ENCODE measurements at regions not wholly inside any gene's neighbourhood (a gene's known extent, or its start where the extent isn't known, plus 50 kb on each side); places are given as distances from the start of the nearest gene placed in this dataset.

DNA sequence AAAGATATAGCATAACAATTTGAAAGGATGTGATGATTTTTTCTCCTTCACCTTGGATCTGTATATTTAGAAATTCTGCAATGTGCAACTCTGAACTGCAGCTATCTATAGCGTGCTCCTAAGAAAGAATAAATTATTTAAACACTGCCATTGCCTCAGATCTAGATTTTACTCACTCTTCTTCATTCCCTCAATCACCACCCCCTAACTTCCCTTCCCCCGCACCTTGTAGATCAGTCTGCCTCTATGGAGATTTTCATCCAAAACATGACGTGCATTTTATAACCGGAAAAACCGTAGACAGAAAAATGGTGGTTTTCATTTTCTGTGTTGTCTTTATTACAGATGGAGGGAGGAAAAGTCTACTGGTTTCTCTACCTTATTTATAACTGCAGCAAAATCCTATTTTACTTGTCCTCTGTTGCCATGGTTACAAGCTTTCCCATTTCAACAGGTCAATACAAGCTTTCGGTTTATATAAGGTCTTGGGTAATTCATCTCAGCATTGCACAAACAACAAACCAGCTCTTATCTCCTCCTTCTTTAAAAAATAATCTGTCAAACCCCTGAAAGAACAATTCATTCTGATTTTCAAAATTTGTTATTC lies 480.0 kb downstream of the TAF11L14 start:
- H3K4me3 ChIP-seq (replicated peaks; ENCODE audit: low read depth, low read length), result no peak overlapping the region
- TF ChIP-seq, protein P1, sequence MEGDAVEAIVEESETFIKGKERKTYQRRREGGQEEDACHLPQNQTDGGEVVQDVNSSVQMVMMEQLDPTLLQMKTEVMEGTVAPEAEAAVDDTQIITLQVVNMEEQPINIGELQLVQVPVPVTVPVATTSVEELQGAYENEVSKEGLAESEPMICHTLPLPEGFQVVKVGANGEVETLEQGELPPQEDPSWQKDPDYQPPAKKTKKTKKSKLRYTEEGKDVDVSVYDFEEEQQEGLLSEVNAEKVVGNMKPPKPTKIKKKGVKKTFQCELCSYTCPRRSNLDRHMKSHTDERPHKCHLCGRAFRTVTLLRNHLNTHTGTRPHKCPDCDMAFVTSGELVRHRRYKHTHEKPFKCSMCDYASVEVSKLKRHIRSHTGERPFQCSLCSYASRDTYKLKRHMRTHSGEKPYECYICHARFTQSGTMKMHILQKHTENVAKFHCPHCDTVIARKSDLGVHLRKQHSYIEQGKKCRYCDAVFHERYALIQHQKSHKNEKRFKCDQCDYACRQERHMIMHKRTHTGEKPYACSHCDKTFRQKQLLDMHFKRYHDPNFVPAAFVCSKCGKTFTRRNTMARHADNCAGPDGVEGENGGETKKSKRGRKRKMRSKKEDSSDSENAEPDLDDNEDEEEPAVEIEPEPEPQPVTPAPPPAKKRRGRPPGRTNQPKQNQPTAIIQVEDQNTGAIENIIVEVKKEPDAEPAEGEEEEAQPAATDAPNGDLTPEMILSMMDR (IDR thresholded peaks at IDR 0.05; ENCODE audit: low read depth, low read length, missing control alignments), result no peak
- DNase-seq (ENCODE audit: extremely low read depth, low read depth), result no peak

DNA sequence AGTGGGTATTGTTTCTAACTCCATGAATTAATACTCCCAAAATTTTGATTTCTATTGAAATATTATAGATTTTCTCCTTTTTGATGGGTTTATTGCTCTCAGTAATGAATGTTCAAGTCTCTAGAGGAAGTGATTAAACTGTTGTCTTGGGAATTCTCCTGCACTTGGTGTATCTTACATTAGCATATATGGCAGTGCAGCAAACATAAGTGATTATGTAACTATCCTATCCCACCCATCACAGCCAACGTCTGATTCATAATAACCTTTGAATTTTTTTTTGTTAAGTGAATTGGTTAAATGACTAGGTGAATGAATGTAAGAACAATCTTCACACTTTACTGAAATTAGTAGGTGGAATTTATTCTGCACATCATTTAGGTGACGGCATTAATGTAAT lies 483.7 kb downstream of the TAF11L14 start:
- no peak overlapping the region for H3K4me3 ChIP-seq (replicated peaks; ENCODE audit: low read depth, low read length)
- no peak for DNase-seq (ENCODE audit: extremely low read depth, low read depth)
- TF ChIP-seq, protein P1 (IDR thresholded peaks at IDR 0.05; ENCODE audit: low read depth, low read length, missing control alignments), result no peak

DNA sequence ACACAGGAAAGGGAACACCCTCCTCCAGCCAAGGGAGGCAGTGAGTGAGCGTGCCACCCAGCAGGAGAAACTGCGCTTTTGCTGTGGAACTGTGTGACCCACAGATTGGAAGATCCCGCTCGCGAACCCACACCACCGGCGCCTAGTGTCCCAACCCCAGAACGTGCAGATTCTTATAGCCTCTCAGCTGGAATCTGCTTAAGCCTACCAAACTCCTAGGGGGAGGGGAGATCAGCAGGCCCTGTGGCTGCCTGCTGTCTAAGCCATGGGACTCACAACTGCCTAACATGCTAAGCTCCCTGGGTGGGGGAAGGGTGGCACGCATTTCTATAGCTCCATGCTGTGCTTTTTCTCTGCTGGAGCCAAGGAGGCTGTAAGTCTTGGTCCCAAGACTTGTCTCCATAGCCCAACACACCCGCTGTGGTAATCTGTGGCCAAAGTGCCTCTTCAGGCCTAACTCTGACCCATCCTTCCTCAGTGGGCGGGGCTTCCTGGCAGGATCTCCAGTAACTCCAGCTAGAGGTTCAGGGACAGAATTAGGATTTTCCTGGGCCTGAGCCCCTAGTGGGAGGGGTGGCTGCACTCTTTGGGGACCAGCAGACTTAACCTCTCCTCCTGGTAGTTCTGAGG lies 485.0 kb downstream of the TAF11L14 start:
- DNase-seq (ENCODE audit: extremely low read depth, low read depth), result no peak
- no peak overlapping the region for H3K4me3 ChIP-seq (replicated peaks; ENCODE audit: low read depth, low read length)
- TF ChIP-seq, protein P1 (IDR thresholded peaks at IDR 0.05; ENCODE audit: low read depth, low read length, missing control alignments), result no peak

DNA sequence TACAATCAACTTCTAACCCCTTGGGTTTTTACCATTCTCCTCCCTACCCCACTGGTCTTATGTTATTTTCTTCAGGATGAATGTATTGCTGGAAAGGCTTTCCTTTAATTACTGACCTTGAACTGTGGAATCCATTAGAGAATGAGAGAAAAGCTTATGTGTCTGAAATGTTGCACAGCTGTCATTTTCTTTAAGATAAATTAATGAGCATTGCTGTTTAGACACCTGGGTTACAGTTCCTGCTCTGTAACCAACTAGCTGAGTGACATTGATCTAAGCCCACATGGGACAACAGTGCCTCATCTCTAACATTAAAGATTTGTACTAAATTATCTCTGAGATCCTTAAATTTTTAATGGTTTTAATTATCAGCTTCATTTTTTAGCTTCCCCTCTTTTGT lies 507.0 kb downstream of the TAF11L14 start:
- TF ChIP-seq, protein P1 (IDR thresholded peaks at IDR 0.05; ENCODE audit: low read depth, low read length, missing control alignments), result no peak
- H3K4me3 ChIP-seq (replicated peaks; ENCODE audit: low read depth, low read length), result no peak overlapping the region
- DNase-seq (ENCODE audit: extremely low read depth, low read depth), result no peak

DNA sequence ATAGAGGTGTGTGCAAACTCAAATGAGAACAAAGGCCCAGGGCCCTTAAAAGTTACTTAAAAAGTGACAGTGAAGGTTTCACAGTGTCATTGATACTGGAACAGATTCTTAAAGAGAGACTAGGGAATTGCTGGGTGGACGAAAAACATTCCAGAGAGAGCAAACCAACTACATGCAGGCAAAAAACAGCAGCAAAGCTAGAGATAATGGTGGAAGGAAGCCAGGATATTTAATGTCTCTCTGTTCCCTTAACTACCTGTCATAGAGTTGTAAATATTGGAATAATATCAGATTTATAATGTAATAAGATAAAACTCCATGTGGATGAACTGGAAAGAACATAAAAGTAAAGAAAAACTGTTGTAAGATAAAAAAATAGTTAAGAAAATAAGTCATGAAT lies 508.6 kb downstream of the TAF11L14 start:
- TF ChIP-seq, protein P1 (IDR thresholded peaks at IDR 0.05; ENCODE audit: low read depth, low read length, missing control alignments), result no peak
- DNase-seq (ENCODE audit: extremely low read depth, low read depth), result no peak
- H3K4me3 ChIP-seq (replicated peaks; ENCODE audit: low read depth, low read length), result no peak overlapping the region

DNA sequence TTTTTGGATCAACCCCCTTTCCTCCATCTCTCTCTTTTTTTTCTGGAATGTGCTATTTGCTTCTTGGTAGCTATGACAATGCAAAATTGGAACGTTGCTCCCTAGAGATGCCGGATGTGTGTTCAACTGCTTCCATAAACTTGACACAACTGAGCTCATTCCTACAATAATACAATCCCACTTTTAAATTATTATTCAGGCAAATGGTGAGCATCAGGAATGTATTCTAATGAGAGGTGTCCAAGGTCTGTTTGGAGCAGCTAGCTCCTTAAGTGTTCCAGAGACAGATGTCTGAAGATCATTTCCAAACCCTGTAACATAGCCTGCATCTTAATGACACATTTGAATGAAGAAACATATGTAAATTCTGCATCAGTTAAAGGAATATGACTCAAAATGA lies 518.4 kb downstream of the TAF11L14 start:
- no peak overlapping the region for H3K4me3 ChIP-seq (replicated peaks; ENCODE audit: low read depth, low read length)
- DNase-seq (ENCODE audit: extremely low read depth, low read depth), result no peak
- TF ChIP-seq, protein P1 (IDR thresholded peaks at IDR 0.05; ENCODE audit: low read depth, low read length, missing control alignments), result no peak

Measured in HFF-Myc (cell line).